Right lobe of liver (tissue), 6 donors: ENCODE measurements at regions not wholly inside any gene's neighbourhood (a gene's known extent, or its start where the extent isn't known, plus 50 kb on each side); places are given as distances from the start of the nearest gene placed in this dataset.
"Not testable (repeated sequence)": the region's sequence is repeated elsewhere in the genome, so short reads cannot be mapped to it uniquely, and the experiment has no call there.

Source experiments
- ATAC-seq, 4 donors: fragments of 200-7000 bp; cut with Tn5 transposase; one replicate each; pipeline ENCODE4 v1.9.1; 2020; ENCODE audit warnings: mild to moderate bottlenecking in 4 of 4, moderate library complexity in 4 of 4
- DNase-seq, 3 donors: peaks; one replicate each; pipeline ENCODE4 v3.0.0-alpha.2; 2020
- H3K27ac ChIP-seq, 3 donors: fragments of 200-600 bp; one replicate each; pipeline ENCODE4 v1.8.0; 2022
- H3K27me3 ChIP-seq, 2 donors: fragments of 200-600 bp; one replicate each; pipeline ENCODE4 v1.8.0; 2022
- H3K36me3 ChIP-seq, 4 donors: fragments of 200-600 bp; sonication (generic) in 1 of 4; one replicate each; pipeline versions ENCODE4 v1.5.1 to v1.8.0; 2017 to 2022; ENCODE audit warnings: control low read depth in 1 of 4
- H3K4me1 ChIP-seq, 4 donors: fragments of 200-600 bp; sonication (generic) in 1 of 4; one replicate each; pipeline versions ENCODE4 v1.5.1 to v1.8.0; 2017 to 2022; ENCODE audit warnings: control low read depth in 1 of 4
- H3K4me3 ChIP-seq, 3 donors: fragments of 200-600 bp; one replicate each; pipeline ENCODE4 v1.8.0; 2022
- H3K9me3 ChIP-seq, 4 donors: fragments of 200-600 bp; sonication (generic) in 1 of 4; one replicate each; pipeline versions ENCODE4 v1.5.1 to v1.8.0; 2017 to 2022; ENCODE audit warnings: control low read depth in 1 of 4
- CTCF ChIP-seq, 4 donors: fragments of 200-600 bp in 3 of 4; fragments of 450-650 bp in 1 of 4; IDR thresholded peaks; one replicate each; pipeline versions ENCODE4 v1.5.1 to v1.8.0; 2016 to 2022; ENCODE audit warnings: antibody characterized with exemption in 4 of 4, mild to moderate bottlenecking in 2 of 4
- POLR2A ChIP-seq: fragments of 450-650 bp; IDR thresholded peaks from one replicate; pipeline ENCODE4 v1.6.1; 2017; ENCODE audit warnings: antibody characterized with exemption, mild to moderate bottlenecking
- WGBS: methylation state at CpG from one replicate; pipeline ENCODE4 v1.1.6; 2018; ENCODE audit warnings: low coverage, low lambda C conversion rate; ENCODE audit not compliant: insufficient coverage; ENCODE audit errors: missing lambda C conversion rate; 5-methylcytosine and 5-hydroxymethylcytosine counted together
- intact Hi-C, 2 donors: fragments of 100-400 bp; cut with DNase I; formaldehyde crosslinking; loops; one replicate each; pipeline versions ENCODE4 v1.11.2 to v1.14.1; 2022
- donor health status: DM: no; HTN: yes; CAD: no.
- donor health status: DM: no; HTN: no; CAD: no.
- donor health status: DM: no; HTN: no; CAD: no.
- donor health status: DM: no; HTN: yes; CAD: no.
- donor health status: DM: no; HTN: yes; CAD: no.

DNA sequence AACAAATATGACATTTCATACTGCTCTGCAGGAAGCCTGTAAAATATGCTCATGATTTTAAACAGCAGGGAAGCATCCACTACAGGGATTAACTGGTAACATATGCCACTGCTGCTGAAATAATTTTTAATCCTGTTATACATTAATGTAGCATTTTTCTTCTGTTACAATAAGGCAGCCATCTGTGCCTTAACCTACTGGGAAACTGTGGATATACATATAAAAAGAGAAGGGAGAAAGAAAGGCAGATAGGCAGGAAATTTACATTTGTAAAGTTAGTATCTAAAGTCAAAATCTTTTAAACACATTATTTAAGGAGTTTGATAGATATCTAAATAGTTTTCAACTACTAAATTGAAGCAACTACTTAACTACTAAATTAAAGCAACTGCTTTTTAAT lies 514.6 kb upstream of the KLHL4 start:
- Histone ChIP-seq H3K27ac (no peak overlapping the region), H3K9me3 (no peaks in the 10 kb centered on the region), H3K27me3 (no peaks in the 10 kb centered on the region), H3K36me3 (no peaks in the 10 kb centered on the region), H3K4me1 (peaks cover 0 to 5% (median 0%) of the 10 kb centered on the region in 4 donors), H3K4me3 (no peak overlapping the region)
- no peak for TF ChIP-seq CTCF (IDR thresholded peaks at IDR 0.05)
- no peak for TF ChIP-seq POLR2A
- intact Hi-C loops = no loop called here
- DNase-seq (no peak), ATAC-seq (no peak)

DNA sequence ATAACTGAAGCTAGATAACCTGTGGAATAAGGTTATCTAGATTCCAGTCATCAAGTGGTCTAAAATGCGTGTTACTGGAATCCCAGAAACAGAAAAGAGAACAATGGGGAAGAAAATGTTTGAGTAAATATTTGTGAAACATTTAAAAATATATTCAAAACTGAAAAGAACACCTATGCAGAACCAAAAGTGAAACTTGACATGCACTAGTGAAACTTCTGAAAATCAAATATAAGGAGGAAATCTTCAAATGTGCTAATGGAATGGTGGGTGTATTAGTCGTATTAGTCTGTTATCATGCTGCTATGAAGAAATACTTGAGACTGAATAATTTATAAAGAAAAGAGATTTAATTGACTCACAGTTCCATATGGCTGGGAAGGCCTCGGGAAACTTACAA lies 512.4 kb upstream of the KLHL4 start:
- no peak for ATAC-seq
- DNase-seq = no peak
- H3K27me3 ChIP-seq = no peaks in the 10 kb centered on the region
- intact Hi-C loops = no loop called here
- H3K4me1 ChIP-seq = peaks cover 0 to 5% (median 0%) of the 10 kb centered on the region in 4 donors
- H3K4me3 ChIP-seq = no peak overlapping the region
- H3K27ac ChIP-seq = no peak overlapping the region
- no peaks in the 10 kb centered on the region for H3K9me3 ChIP-seq
- no peak for TF ChIP-seq POLR2A
- no peak for TF ChIP-seq CTCF (IDR thresholded peaks at IDR 0.05)
- H3K36me3 ChIP-seq = no peaks in the 10 kb centered on the region
- 70% methylated on average over 3 of the region's 3 CpGs for WGBS

DNA sequence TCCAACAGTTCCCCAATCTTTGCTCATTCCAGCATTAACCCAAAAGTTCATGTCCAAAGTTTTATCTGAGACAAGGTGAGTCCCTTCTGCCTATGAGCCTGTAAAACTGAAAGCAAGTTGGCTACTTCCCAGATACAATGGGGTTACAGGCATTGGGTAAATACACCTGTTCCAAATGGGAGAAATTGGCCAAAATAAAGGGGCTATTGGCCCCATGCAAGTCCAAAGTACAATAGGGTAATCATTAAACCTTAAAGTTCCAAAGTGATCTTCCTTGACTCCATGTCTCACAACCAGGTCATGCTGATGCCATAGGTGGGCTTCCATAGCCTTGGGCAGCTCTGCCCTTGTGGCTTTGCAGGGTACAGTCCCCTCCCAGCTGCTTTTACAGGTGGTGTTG lies 511.7 kb upstream of the KLHL4 start:
- intact Hi-C loops = no loop called here
- no peak for DNase-seq

DNA sequence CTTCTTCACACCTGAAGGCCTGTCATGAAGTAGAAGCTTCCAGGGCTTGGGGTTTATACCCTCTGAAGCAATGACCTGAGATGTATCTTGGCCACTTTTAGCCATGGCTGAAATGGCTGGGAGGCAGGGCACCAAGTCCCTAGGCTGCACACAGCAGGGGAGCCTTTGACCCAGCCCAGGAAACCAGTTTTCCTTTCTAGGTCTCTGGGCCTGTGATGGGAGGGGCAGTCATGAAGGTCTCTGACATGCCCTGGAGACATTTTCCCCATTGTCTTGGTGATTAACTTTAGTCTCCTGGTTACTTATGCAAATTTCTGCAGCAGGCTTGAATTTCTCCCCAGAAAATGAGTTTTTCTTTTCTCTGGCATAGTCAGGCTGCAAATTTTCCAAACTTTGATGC lies 511.0 kb upstream of the KLHL4 start:
- intact Hi-C loops = no loop called here
- Histone ChIP-seq H3K4me3 (no peak overlapping the region), H3K27ac (no peak overlapping the region), H3K27me3 (no peaks in the 10 kb centered on the region), H3K9me3 (no peaks in the 10 kb centered on the region), H3K4me1 (peaks cover 0 to 5% (median 0%) of the 10 kb centered on the region in 4 donors), H3K36me3 (no peaks in the 10 kb centered on the region)
- TF ChIP-seq POLR2A (no peak), CTCF (IDR thresholded peaks at IDR 0.05) (no peak)
- DNase-seq = no peak
- peak in 1 of 4 donors; percentile 29 for ATAC-seq

More for the DNA sequence above, 511.7 kb upstream of the KLHL4 start:
- Histone ChIP-seq H3K4me3 (no peak overlapping the region), H3K27ac (no peak overlapping the region), H3K36me3 (no peaks in the 10 kb centered on the region), H3K4me1 (peaks cover 0 to 5% (median 0%) of the 10 kb centered on the region in 4 donors), H3K27me3 (no peaks in the 10 kb centered on the region), H3K9me3 (no peaks in the 10 kb centered on the region)
- no peak for TF ChIP-seq POLR2A
- TF ChIP-seq CTCF (IDR thresholded peaks at IDR 0.05) = no peak
- ATAC-seq = peak in 3 of 4 donors; percentile 57 to 74 (median 62)

GRCh38 chrX:87017210-87017609 lies 500.4 kb upstream of the KLHL4 start:
- no peak for ATAC-seq
- WGBS = no CpG with 5 or more reads among the region's 2 CpGs
- H3K27me3 ChIP-seq = no peaks in the 10 kb centered on the region
- intact Hi-C loops = no loop called here
- H3K4me1 ChIP-seq = no peaks in the 10 kb centered on the region
- H3K36me3 ChIP-seq = no peaks in the 10 kb centered on the region
- no peak overlapping the region for H3K27ac ChIP-seq
- TF ChIP-seq CTCF (IDR thresholded peaks at IDR 0.05) = no peak
- TF ChIP-seq POLR2A = no peak
- peaks cover 0 to 2% (median 0%) of the 10 kb centered on the region in 4 donors for H3K9me3 ChIP-seq
- DNase-seq = no peak
- H3K4me3 ChIP-seq = no peak overlapping the region

- H3K4me1 ChIP-seq, H3K4me3 ChIP-seq, H3K27me3 ChIP-seq, DNase-seq, H3K36me3 ChIP-seq, ATAC-seq, intact Hi-C loops, H3K9me3 ChIP-seq, H3K27ac ChIP-seq: not testable (repeated sequence)
- 83% methylated on average over 8 of the region's 25 CpGs for WGBS
Observed at GRCh38 chrX:87033115-87033514, 484.5 kb upstream of the KLHL4 start.
